Breast epithelium (tissue), 3 donors: ENCODE measurements at regions not wholly inside any gene's neighbourhood (a gene's known extent, or its start where the extent isn't known, plus 50 kb on each side); places are given as distances from the start of the nearest gene placed in this dataset.

Experiments used
- CTCF ChIP-seq, 3 donors: fragments of 450-650 bp; IDR thresholded peaks; one replicate each; pipeline ENCODE4 v1.5.1; 2016 to 2017; ENCODE audit warnings: antibody characterized with exemption in 3 of 3, mild to moderate bottlenecking in 3 of 3, moderate library complexity in 3 of 3
- POLR2A ChIP-seq: fragments of 450-650 bp; IDR thresholded peaks from one replicate; pipeline ENCODE4 v1.6.1; 2016; ENCODE audit warnings: antibody characterized with exemption, mild to moderate bottlenecking, moderate library complexity
- POLR2AphosphoS5 ChIP-seq, 3 donors: sonication (generic); formaldehyde crosslinking; IDR thresholded peaks; one replicate each; pipeline ENCODE4 v1.6.1; 2017; ENCODE audit warnings: antibody characterized with exemption in 3 of 3

DNA sequence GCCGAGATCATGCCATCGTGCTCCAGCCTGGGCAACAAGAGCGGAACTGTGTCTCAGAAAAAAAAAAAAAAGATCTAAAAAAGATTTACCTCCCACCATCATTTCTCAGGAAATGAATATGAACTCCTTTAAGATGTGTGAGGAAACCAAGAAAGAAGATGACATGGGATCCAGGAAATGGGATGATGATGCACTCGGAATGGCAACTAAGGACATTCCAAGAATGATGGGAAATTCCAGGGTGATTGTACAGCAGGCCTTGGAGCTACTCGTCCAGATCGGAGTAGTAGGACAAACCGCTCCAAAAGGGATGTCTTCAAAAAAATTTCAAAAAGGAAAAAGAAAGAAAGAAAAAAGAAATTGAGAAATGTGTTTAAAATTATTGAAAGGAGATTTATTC is 84.9 kb upstream of the PMAIP1 start:
- no peak for TF ChIP-seq CTCF (IDR thresholded peaks at IDR 0.05)
- no peak for TF ChIP-seq POLR2A
- no peak for TF ChIP-seq POLR2AphosphoS5 (IDR thresholded peaks at IDR 0.05)
